ENCODE measurements at regions not wholly inside any gene's neighbourhood (a gene's known extent, or its start where the extent isn't known, plus 50 kb on each side); places are given as distances from the start of the nearest gene placed in this dataset.

DNA sequence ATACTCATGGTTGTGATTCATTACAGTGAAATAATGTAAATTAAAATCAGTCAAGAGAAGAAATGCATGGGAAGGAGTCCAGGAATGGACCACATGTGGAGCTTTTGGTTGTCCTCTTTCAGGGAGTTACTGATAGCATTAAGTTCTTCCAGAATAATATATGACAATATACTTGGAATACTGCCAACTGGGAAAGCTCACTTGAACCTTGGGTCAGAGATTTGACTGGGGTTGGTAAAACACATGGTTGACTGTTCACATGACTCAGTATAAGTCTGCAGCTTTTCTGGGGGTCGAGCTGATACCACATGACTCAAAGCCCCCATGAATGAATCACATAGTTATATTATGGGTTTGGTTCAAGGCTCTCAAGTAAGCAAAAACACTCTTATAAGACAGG, 1109.0 kb upstream of the CHAC2 start:
- TF ChIP-seq EZH2 (IDR thresholded peaks at IDR 0.05; ENCODE audit: insufficient read depth, poor library complexity, severe bottlenecking) (no peak), EZH2phosphoT487 (IDR thresholded peaks at IDR 0.05; ENCODE audit: insufficient read depth, low read depth) (no peak)

Data from GM23248 (cell line).